OCI-LY7 (cell line): ENCODE measurements at regions not wholly inside any gene's neighbourhood (a gene's known extent, or its start where the extent isn't known, plus 50 kb on each side); places are given as distances from the start of the nearest gene placed in this dataset.

Experiments used
- BruUV-seq: library from RNA; stranded (reverse); fragments of 400-500 nt; replicated peaks from 2 replicates; lab custom pipeline; 2021; lab: Mats Ljungman, UMichigan
- CTCF ChIA-PET: fragments of 300-600 bp; sonication (Branson Sonifier 250); formaldehyde crosslinking; loops from one replicate; lab custom pipeline; 2022; ENCODE audit warnings: antibody characterized with exemption; ENCODE audit not compliant: unreplicated experiment; lab: Charles Lee
- POLR2A ChIA-PET: fragments of 300-600 bp; sonication (Branson Sonifier 250); formaldehyde crosslinking; loops from one replicate; lab custom pipeline; 2022; ENCODE audit warnings: antibody characterized with exemption; lab: Charles Lee
- DNase-seq: peaks from one replicate; pipeline ENCODE4 v3.0.0-alpha.2; 2015; ENCODE audit warnings: low spot score
- H2AFZ ChIP-seq: fragments of 200-600 bp; sonication (generic), shearing (Covaris generic); 2 replicates; pipeline ENCODE4 v1.6.1; 2014; ENCODE audit warnings: mild to moderate bottlenecking, antibody characterized with exemption, low read length, moderate library complexity
- H3K27ac ChIP-seq: fragments of 200-600 bp; sonication (generic); 2 replicates; pipeline ENCODE4 v1.5.1; 2014; ENCODE audit warnings: mixed run types, low read depth, mild to moderate bottlenecking, moderate library complexity, low read length, inconsistent platforms; ENCODE audit not compliant: poor library complexity, severe bottlenecking
- H3K36me3 ChIP-seq: fragments of 200-600 bp; sonication (generic); 2 replicates; pipeline ENCODE4 v1.6.1; 2014; ENCODE audit warnings: mild to moderate bottlenecking, antibody characterized with exemption, low read length, moderate library complexity, mixed read lengths; ENCODE audit not compliant: insufficient read depth
- H3K4me1 ChIP-seq: fragments of 200-600 bp; sonication (generic); 2 replicates; pipeline ENCODE4 v1.5.1; 2014; ENCODE audit warnings: mild to moderate bottlenecking, low read length; ENCODE audit not compliant: insufficient read depth, poor library complexity, severe bottlenecking
- H3K4me2 ChIP-seq: fragments of 200-600 bp; sonication (generic); 2 replicates; pipeline ENCODE4 v1.6.1; 2014; ENCODE audit warnings: mild to moderate bottlenecking, low read length
- H3K4me3 ChIP-seq: fragments of 200-600 bp; sonication (generic); 2 replicates; pipeline ENCODE4 v1.5.1; 2014; ENCODE audit warnings: mild to moderate bottlenecking, low read depth, low read length; ENCODE audit not compliant: poor library complexity, severe bottlenecking
- H3K79me2 ChIP-seq: fragments of 200-600 bp; sonication (generic); 2 replicates; pipeline ENCODE4 v1.6.1; 2016; ENCODE audit warnings: low read depth, mild to moderate bottlenecking, low read length, moderate library complexity, mixed read lengths; ENCODE audit not compliant: insufficient read depth
- H3K9me2 ChIP-seq: fragments of 200-600 bp; sonication (generic); 2 replicates; pipeline ENCODE4 v1.6.1; 2016; ENCODE audit warnings: mild to moderate bottlenecking, low read length, mixed read lengths; ENCODE audit not compliant: insufficient read depth
- H3K9me3 ChIP-seq: fragments of 200-600 bp; sonication (generic); 2 replicates; pipeline ENCODE4 v1.6.1; 2014; ENCODE audit warnings: mild to moderate bottlenecking, mixed run types, low read length, mixed read lengths
- H4K20me1 ChIP-seq: fragments of 200-600 bp; sonication (generic); 2 replicates; pipeline ENCODE4 v1.6.1; 2014; ENCODE audit warnings: mild to moderate bottlenecking, antibody characterized with exemption, low read length, moderate library complexity, mixed read lengths; ENCODE audit not compliant: insufficient read depth
- CTCF ChIP-seq: fragments of 200-600 bp; sonication (generic); conservative IDR thresholded peaks from 2 replicates; pipeline ENCODE4 v1.5.1; 2014; ENCODE audit warnings: mild to moderate bottlenecking, antibody characterized with exemption, low read length, moderate library complexity, mixed read lengths
- EZH2phosphoT487 ChIP-seq: fragments of 200-600 bp; sonication (generic); IDR thresholded peaks from 2 replicates; pipeline ENCODE4 v1.6.1; 2018; ENCODE audit warnings: low read depth, borderline replicate concordance, mild to moderate bottlenecking, mixed run types, antibody characterized with exemption, low read length, moderate library complexity, mixed read lengths
- intact Hi-C: fragments of 100-400 bp; cut with micrococcal nuclease; formaldehyde crosslinking; loops from one replicate; pipeline ENCODE4 v1.10.0; 2022; ENCODE audit not compliant: unreplicated experiment

DNA sequence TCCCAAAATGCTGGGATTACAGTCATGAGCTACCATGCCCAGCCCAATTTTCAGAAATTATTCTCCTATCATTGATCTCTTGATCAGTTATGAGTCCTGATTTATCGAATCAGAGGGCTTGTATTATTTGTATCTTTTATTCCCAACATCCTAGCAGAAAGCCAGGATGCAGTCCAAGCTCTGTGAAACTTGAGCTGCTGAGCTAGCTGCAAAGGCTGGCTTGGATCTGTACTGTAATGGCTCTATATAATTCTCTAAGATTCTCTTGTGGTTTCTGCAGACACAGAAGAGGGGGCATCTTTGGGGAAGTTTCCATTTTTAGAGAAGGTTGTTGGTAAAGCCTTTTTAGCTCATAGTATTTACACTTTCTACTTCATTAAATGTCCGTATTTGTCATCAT, 227.1 kb downstream of the MAP2K4 start:
- Histone ChIP-seq H3K9me2 (no peaks in the 10 kb centered on the region), H3K36me3 (no peaks in the 10 kb centered on the region), H3K4me1 (no peaks in the 10 kb centered on the region), H3K4me3 (no peak overlapping the region), H4K20me1 (no peaks in the 10 kb centered on the region), H3K79me2 (no peaks in the 10 kb centered on the region), H3K4me2 (no peak overlapping the region), H3K9me3 (no peaks in the 10 kb centered on the region), H2AFZ (no peak overlapping the region), H3K27ac (no peak overlapping the region)
- BruUV-seq, result no TSS peak
- no peak for DNase-seq
- ChIA-PET CTCF (no interaction called here), POLR2A (no interaction called here)
- TF ChIP-seq EZH2phosphoT487, result no peak
- TF ChIP-seq CTCF, result no peak
- intact Hi-C loops, result no loop called here

GRCh38 chr17:12250973-12251372, 230.3 kb downstream of the MAP2K4 start:
- ChIA-PET CTCF (no interaction called here), POLR2A (interaction anchor here (0.6 kb wide), 1 partner anchor 1804 kb away, joined by 3 read pairs; no protein-coding TSS in a partner anchor)

More at GRCh38 chr17:12250973-12251372, 230.3 kb downstream of the MAP2K4 start:
- intact Hi-C loops, result loop anchor here (10.0 kb wide), 1 partner anchor 754 kb away; no protein-coding TSS in a partner anchor
- no TSS peak for BruUV-seq
- Histone ChIP-seq H3K9me2 (no peaks in the 10 kb centered on the region), H4K20me1 (no peaks in the 10 kb centered on the region), H3K79me2 (no peaks in the 10 kb centered on the region), H3K27ac (no peak overlapping the region), H2AFZ (no peak overlapping the region), H3K9me3 (no peaks in the 10 kb centered on the region), H3K4me1 (no peaks in the 10 kb centered on the region), H3K4me3 (no peak overlapping the region), H3K4me2 (no peak overlapping the region), H3K36me3 (no peaks in the 10 kb centered on the region)
- TF ChIP-seq EZH2phosphoT487 (no peak), CTCF (no peak)
- DNase-seq, result no peak
